H1 (cell line): ENCODE measurements at regions not wholly inside any gene's neighbourhood (a gene's known extent, or its start where the extent isn't known, plus 50 kb on each side); places are given as distances from the start of the nearest gene placed in this dataset.

Experiments used
- CBX8 ChIP-seq: fragments of 300-800, 300-1000 bp; sonication (generic); IDR thresholded peaks from 2 replicates; pipeline ENCODE4 v1.7.1; 2016; ENCODE audit warnings: low read depth, low read length, borderline replicate concordance
- GABPA ChIP-seq: IDR thresholded peaks from 2 replicates; pipeline ENCODE4 v1.6.1; 2011; ENCODE audit warnings: mild to moderate bottlenecking, low read length, moderate library complexity, borderline replicate concordance; ENCODE audit not compliant: insufficient read depth
- MAFK ChIP-seq: IDR thresholded peaks from 2 replicates; pipeline ENCODE4 v1.6.1; 2012; ENCODE audit warnings: low read depth, mild to moderate bottlenecking, improper control_type of control experiment, low read length
- NRF1 ChIP-seq: IDR thresholded peaks from 2 replicates; pipeline ENCODE4 v1.6.1; 2011; ENCODE audit warnings: mild to moderate bottlenecking, low read depth, low read length, improper control_type of control experiment
- SIRT6 ChIP-seq: IDR thresholded peaks from one replicate; pipeline ENCODE4 v1.7.1; 2012; ENCODE audit warnings: low read length, inconsistent platforms

GRCh38 chr2:153143540-153143939, 335.0 kb downstream of the RPRM start (continued):
- TF ChIP-seq NRF1 (no peak), SIRT6 (no peak), MAFK (no peak), GABPA (no peak), CBX8 (no peak)
